Hepatocyte (in vitro differentiated cells): ENCODE measurements at regions not wholly inside any gene's neighbourhood (a gene's known extent, or its start where the extent isn't known, plus 50 kb on each side); places are given as distances from the start of the nearest gene placed in this dataset.

ENCODE experiments used
- EZH2 ChIP-seq: fragments of 200-600 bp; sonication (generic); IDR thresholded peaks from 2 replicates; pipeline ENCODE4 v1.6.1; 2016; ENCODE audit warnings: antibody characterized with exemption, mild to moderate bottlenecking, borderline replicate concordance
- TF ChIP-seq, protein P1 (sequence below): fragments of 200-600 bp; sonication (generic); IDR thresholded peaks from 2 replicates; pipeline ENCODE4 v1.5.1; 2016; ENCODE audit warnings: antibody characterized with exemption, mild to moderate bottlenecking; ENCODE audit not compliant: poor library complexity

DNA sequence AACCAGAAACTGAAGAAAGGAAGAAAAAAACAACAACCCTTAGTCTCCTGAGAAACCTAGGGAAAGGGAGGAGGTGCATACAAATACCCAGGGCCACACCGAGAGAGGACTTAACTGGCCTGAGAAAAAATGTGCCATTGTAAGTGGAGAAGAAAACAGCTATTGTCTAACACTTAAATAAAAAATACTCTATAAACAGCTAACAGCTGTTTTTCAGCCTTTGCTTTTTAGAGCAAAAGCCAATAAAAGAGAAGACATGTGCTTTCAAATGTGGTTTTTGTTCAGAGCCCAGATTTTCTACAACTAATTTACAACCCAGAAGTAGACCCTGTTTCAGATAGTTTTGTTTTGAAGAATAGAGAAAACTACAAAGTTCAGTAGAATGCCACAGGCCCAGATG, 56.0 kb upstream of the SLC22A16 start:
- TF ChIP-seq, protein P1, sequence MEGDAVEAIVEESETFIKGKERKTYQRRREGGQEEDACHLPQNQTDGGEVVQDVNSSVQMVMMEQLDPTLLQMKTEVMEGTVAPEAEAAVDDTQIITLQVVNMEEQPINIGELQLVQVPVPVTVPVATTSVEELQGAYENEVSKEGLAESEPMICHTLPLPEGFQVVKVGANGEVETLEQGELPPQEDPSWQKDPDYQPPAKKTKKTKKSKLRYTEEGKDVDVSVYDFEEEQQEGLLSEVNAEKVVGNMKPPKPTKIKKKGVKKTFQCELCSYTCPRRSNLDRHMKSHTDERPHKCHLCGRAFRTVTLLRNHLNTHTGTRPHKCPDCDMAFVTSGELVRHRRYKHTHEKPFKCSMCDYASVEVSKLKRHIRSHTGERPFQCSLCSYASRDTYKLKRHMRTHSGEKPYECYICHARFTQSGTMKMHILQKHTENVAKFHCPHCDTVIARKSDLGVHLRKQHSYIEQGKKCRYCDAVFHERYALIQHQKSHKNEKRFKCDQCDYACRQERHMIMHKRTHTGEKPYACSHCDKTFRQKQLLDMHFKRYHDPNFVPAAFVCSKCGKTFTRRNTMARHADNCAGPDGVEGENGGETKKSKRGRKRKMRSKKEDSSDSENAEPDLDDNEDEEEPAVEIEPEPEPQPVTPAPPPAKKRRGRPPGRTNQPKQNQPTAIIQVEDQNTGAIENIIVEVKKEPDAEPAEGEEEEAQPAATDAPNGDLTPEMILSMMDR: no peak
- TF ChIP-seq EZH2: no peak
